ENCODE measurements at regions not wholly inside any gene's neighbourhood (a gene's known extent, or its start where the extent isn't known, plus 50 kb on each side); places are given as distances from the start of the nearest gene placed in this dataset.

DNA sequence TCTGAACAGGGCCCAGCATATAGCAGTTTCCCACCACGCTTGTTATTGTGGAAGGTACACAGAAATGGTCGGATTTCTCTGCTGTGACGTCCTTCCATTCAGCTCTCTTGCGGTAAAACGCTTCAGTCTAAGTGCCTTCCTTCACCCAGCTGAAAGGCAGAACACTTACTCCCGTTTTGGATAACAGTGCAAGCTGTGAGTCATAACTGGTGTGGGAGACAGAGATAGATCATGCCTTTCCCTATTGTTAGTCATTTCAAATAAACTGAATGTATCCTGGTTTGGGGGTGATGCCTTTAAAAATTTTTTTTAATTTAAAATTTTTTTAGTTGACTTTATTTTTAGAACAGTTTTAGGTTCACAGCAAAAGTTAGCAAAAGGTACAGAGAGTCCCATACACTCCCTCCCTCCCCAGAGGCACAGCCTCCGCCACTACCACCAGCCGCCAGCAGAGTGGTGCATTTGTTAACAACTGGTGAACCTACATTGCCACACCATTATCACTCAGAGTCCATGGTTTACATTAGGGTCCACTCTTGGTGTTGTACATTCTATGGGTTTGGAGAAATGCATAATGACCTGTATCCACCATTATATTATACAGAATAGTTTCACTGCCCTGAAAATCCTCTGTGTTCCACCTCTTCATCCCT lies 94.9 kb upstream of the NSMCE3 start:
- Histone ChIP-seq H3K9ac (replicated peaks; ENCODE audit: extremely low read depth, insufficient read depth, low read length) (no peak overlapping the region), H3K27ac (ENCODE audit: insufficient read depth, low read depth, low read length) (no peak overlapping the region), H3K9me3 (replicated peaks; ENCODE audit: control insufficient read depth, insufficient read depth, low read length) (no peaks in the 10 kb centered on the region), H4K20me1 (replicated peaks; ENCODE audit: control insufficient read depth, extremely low read depth, insufficient read depth, low read length) (no peaks in the 10 kb centered on the region), H3K4me1 (ENCODE audit: control insufficient read depth, extremely low read depth, insufficient read depth, low read length) (no peaks in the 10 kb centered on the region), H3K4me3 (replicated peaks in 1 of 3; ENCODE audit: insufficient read depth in 1 of 3, low read depth in 1 of 3, low read length in 3 of 3) (no peak overlapping the region), H3K4me2 (ENCODE audit: insufficient read depth, low read length) (no peak overlapping the region), H3K79me2 (ENCODE audit: control insufficient read depth, insufficient read depth, low read length) (no peaks in the 10 kb centered on the region), H3K36me3 (ENCODE audit: control insufficient read depth in 2 of 2, extremely low read depth in 1 of 2, insufficient read depth in 2 of 2, low read length in 2 of 2) (no peaks in the 10 kb centered on the region), H3K27me3 (ENCODE audit: control insufficient read depth in 2 of 2, insufficient read depth in 2 of 2, low read length in 2 of 2) (no peaks in the 10 kb centered on the region), H2AFZ (ENCODE audit: low read depth, low read length) (no peak overlapping the region), H3K9me1 (replicated peaks; ENCODE audit: control insufficient read depth, extremely low read depth, insufficient read depth, low read length) (no peaks in the 10 kb centered on the region)
- TF ChIP-seq MYC (IDR thresholded peaks at IDR 0.05; ENCODE audit: low read depth, low read length) (no peak), EZH2 (IDR thresholded peaks at IDR 0.05; ENCODE audit: borderline replicate concordance, low read depth, low read length, severe bottlenecking) (no peak), CTCF (IDR thresholded peaks at IDR 0.05; ENCODE audit: extremely low read depth in 1 of 2, insufficient read depth in 1 of 2, low read depth in 1 of 2, low read length in 2 of 2) (peak in 1 of 2 donors; percentile 1), GATA2 (IDR thresholded peaks at IDR 0.05; ENCODE audit: insufficient read depth, insufficient read length, low read depth, low read length) (no peak)
- ChIA-PET CTCF (no interaction called here), POLR2A (no interaction called here)
- intact Hi-C loops (cut with micrococcal nuclease): no loop called here
- FAIRE-seq (no peak), DNase-seq (ENCODE audit: low read depth, low spot score) (no peak)
- BruUV-seq (replicated peaks): no TSS peak
- dilution Hi-C loops (cut with MboI; ENCODE audit: extremely low pct_ligation_motif_present, low sequenced_read_pairs): no loop called here

DNA sequence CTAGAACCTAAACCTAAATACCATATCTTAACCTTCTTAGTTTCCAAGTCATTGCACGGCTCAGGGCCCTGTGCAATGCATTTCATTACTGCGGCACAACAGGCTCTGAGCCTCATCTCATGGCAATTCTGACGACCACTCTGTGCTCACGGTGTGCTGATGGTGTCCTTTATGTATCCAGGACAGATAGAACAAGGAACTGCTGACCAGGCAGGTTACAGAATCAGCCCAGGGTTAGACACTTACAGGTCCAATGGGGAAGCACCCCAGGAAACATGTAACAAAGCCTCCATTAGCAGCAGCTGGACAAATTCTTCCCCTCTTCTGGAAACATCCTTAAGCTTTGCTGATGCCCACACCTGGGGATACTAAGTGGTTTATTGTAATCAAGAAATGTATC lies 91.9 kb upstream of the NSMCE3 start:
- ChIA-PET POLR2A (no interaction called here), CTCF (interaction anchor here (0.6 to 0.7 kb wide), 2 partner anchors 87 to 276 kb away, joined by 3 read pairs; no protein-coding TSS in a partner anchor)
- Histone ChIP-seq H3K36me3 (ENCODE audit: control insufficient read depth in 2 of 2, extremely low read depth in 1 of 2, insufficient read depth in 2 of 2, low read length in 2 of 2) (no peaks in the 10 kb centered on the region), H3K4me1 (ENCODE audit: control insufficient read depth, extremely low read depth, insufficient read depth, low read length) (no peaks in the 10 kb centered on the region), H2AFZ (ENCODE audit: low read depth, low read length) (no peak overlapping the region), H4K20me1 (replicated peaks; ENCODE audit: control insufficient read depth, extremely low read depth, insufficient read depth, low read length) (no peaks in the 10 kb centered on the region), H3K27ac (ENCODE audit: insufficient read depth, low read depth, low read length) (no peak overlapping the region), H3K9ac (replicated peaks; ENCODE audit: extremely low read depth, insufficient read depth, low read length) (no peak overlapping the region), H3K79me2 (ENCODE audit: control insufficient read depth, insufficient read depth, low read length) (no peaks in the 10 kb centered on the region), H3K9me1 (replicated peaks; ENCODE audit: control insufficient read depth, extremely low read depth, insufficient read depth, low read length) (no peaks in the 10 kb centered on the region), H3K27me3 (ENCODE audit: control insufficient read depth in 2 of 2, insufficient read depth in 2 of 2, low read length in 2 of 2) (no peaks in the 10 kb centered on the region), H3K9me3 (replicated peaks; ENCODE audit: control insufficient read depth, insufficient read depth, low read length) (no peaks in the 10 kb centered on the region), H3K4me3 (replicated peaks in 1 of 3; ENCODE audit: insufficient read depth in 1 of 3, low read depth in 1 of 3, low read length in 3 of 3) (no peak overlapping the region), H3K4me2 (ENCODE audit: insufficient read depth, low read length) (no peak overlapping the region)
- DNase-seq (ENCODE audit: low read depth, low spot score) (no peak), FAIRE-seq (no peak)
- dilution Hi-C loops (cut with MboI; ENCODE audit: extremely low pct_ligation_motif_present, low sequenced_read_pairs) (no loop called here), intact Hi-C loops (cut with micrococcal nuclease) (no loop called here)
- no peak for TF ChIP-seq POLR2A (IDR thresholded peaks at IDR 0.05; ENCODE audit: low read depth, low read length)
- no peak for TF ChIP-seq EZH2 (IDR thresholded peaks at IDR 0.05; ENCODE audit: borderline replicate concordance, low read depth, low read length, severe bottlenecking)
- TF ChIP-seq FOS (IDR thresholded peaks at IDR 0.05; ENCODE audit: borderline replicate concordance, insufficient read depth, low read length): no peak
- no peak for TF ChIP-seq CTCF (IDR thresholded peaks at IDR 0.05; ENCODE audit: extremely low read depth in 1 of 2, insufficient read depth in 1 of 2, low read depth in 1 of 2, low read length in 2 of 2)
- TF ChIP-seq POLR2AphosphoS5 (IDR thresholded peaks at IDR 0.05; ENCODE audit: insufficient read depth, low read depth, low read length): no peak
- TF ChIP-seq MAX (IDR thresholded peaks at IDR 0.05; ENCODE audit: insufficient read depth, insufficient read length): no peak
- TF ChIP-seq MYC (IDR thresholded peaks at IDR 0.05; ENCODE audit: low read depth, low read length): no peak
- no peak for TF ChIP-seq JUN (IDR thresholded peaks at IDR 0.05; ENCODE audit: borderline replicate concordance, insufficient read depth, insufficient read length, low read depth)
- TF ChIP-seq GATA2 (IDR thresholded peaks at IDR 0.05; ENCODE audit: insufficient read depth, insufficient read length, low read depth, low read length): no peak
- BruUV-seq (replicated peaks): no TSS peak
